KMS-11 (cell line): ENCODE measurements at regions not wholly inside any gene's neighbourhood (a gene's known extent, or its start where the extent isn't known, plus 50 kb on each side); places are given as distances from the start of the nearest gene placed in this dataset.

Source experiments
- H2AFZ ChIP-seq: fragments of 200-600 bp; sonication (generic); 2 replicates; pipeline ENCODE4 v1.6.1; 2016; ENCODE audit warnings: antibody characterized with exemption, mixed run types, low read depth
- H3K27ac ChIP-seq: fragments of 200-600 bp; sonication (generic); 2 replicates; pipeline ENCODE4 v1.6.1; 2016; ENCODE audit warnings: mild to moderate bottlenecking, mixed run types
- H3K27me3 ChIP-seq: fragments of 200-600 bp; sonication (generic); 2 replicates; pipeline ENCODE4 v1.6.1; 2017; ENCODE audit warnings: mild to moderate bottlenecking, low read depth, mixed run types, moderate library complexity; ENCODE audit not compliant: insufficient read depth
- H3K36me3 ChIP-seq: fragments of 200-600 bp; sonication (generic); 2 replicates; pipeline ENCODE4 v1.6.1; 2017; ENCODE audit warnings: mild to moderate bottlenecking, mixed run types; ENCODE audit not compliant: insufficient read depth
- H3K4me1 ChIP-seq: fragments of 200-600 bp; sonication (generic); 2 replicates; pipeline ENCODE4 v1.6.1; 2016; ENCODE audit warnings: mild to moderate bottlenecking, low read depth, mixed run types; ENCODE audit not compliant: poor library complexity, severe bottlenecking
- H3K4me2 ChIP-seq: fragments of 200-600 bp; sonication (generic); 2 replicates; pipeline ENCODE4 v1.7.0; 2016; ENCODE audit warnings: mild to moderate bottlenecking, mixed run types
- H3K4me3 ChIP-seq: fragments of 200-600 bp; sonication (generic); IDR thresholded peaks from 2 replicates; pipeline ENCODE4 v1.6.1; 2017; ENCODE audit warnings: low read depth, low read length, mixed read lengths; ENCODE audit not compliant: insufficient read depth
- H3K79me2 ChIP-seq: fragments of 200-600 bp; sonication (generic); 2 replicates; pipeline ENCODE4 v1.6.1; 2016; ENCODE audit warnings: low read depth, mixed run types; ENCODE audit not compliant: insufficient read depth
- H3K9ac ChIP-seq: fragments of 200-600 bp; sonication (generic); 2 replicates; pipeline ENCODE4 v1.6.1; 2016; ENCODE audit warnings: mild to moderate bottlenecking, mixed run types
- H4K20me1 ChIP-seq: fragments of 200-600 bp; sonication (generic); 2 replicates; pipeline ENCODE4 v1.6.1; 2016; ENCODE audit warnings: mild to moderate bottlenecking, mixed run types; ENCODE audit not compliant: insufficient read depth
- TF ChIP-seq, protein P1 (sequence below): fragments of 200-600 bp; sonication (generic); conservative IDR thresholded peaks from 2 replicates; pipeline ENCODE4 v1.6.1; 2017; ENCODE audit warnings: low read depth, mild to moderate bottlenecking, antibody characterized with exemption, low read length, moderate library complexity, mixed read lengths

DNA sequence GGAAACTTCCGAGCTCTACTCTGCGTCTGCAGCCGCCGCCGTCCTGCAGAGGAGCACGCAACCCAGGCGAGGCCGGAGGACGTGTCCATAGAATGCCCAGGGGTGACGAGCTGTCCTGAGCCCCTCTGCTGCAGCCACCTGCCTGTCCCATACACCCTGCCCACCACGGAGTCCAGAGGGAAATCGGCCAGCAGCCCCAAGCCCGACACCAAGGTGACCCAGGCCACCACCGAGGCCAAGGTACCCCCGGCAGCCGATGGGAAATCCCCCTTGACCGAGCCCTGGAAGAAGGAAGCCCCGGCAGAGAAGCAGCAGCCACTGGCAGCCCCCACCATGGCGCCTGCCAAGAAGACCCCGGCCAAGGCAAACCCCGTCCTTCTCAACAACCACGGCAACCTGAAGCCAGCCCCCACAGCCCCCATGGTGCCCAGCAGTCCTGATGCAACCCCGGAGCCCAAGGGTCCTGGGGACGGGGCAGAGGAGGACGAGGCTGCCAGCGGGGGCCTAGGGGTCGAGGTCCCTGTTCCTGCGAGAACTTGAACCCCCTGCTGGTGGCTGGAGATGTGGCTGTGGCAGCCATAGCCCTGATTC lies 128.7 kb upstream of the C14orf180 start:
- peaks cover 11% of the 10 kb centered on the region; the same call in 1 of the 2 replicates for H3K27me3 ChIP-seq
- no peaks in the 10 kb centered on the region for H3K79me2 ChIP-seq
- H3K4me1 ChIP-seq: no peaks in the 10 kb centered on the region
- no peaks in the 10 kb centered on the region for H3K36me3 ChIP-seq
- H3K4me2 ChIP-seq: no peak overlapping the region
- H2AFZ ChIP-seq: no peak overlapping the region
- TF ChIP-seq, protein P1, sequence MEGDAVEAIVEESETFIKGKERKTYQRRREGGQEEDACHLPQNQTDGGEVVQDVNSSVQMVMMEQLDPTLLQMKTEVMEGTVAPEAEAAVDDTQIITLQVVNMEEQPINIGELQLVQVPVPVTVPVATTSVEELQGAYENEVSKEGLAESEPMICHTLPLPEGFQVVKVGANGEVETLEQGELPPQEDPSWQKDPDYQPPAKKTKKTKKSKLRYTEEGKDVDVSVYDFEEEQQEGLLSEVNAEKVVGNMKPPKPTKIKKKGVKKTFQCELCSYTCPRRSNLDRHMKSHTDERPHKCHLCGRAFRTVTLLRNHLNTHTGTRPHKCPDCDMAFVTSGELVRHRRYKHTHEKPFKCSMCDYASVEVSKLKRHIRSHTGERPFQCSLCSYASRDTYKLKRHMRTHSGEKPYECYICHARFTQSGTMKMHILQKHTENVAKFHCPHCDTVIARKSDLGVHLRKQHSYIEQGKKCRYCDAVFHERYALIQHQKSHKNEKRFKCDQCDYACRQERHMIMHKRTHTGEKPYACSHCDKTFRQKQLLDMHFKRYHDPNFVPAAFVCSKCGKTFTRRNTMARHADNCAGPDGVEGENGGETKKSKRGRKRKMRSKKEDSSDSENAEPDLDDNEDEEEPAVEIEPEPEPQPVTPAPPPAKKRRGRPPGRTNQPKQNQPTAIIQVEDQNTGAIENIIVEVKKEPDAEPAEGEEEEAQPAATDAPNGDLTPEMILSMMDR: no peak
- H3K27ac ChIP-seq: no peak overlapping the region
- H4K20me1 ChIP-seq: no peaks in the 10 kb centered on the region
- H3K4me3 ChIP-seq: no peak overlapping the region
- H3K9ac ChIP-seq: no peak overlapping the region

DNA sequence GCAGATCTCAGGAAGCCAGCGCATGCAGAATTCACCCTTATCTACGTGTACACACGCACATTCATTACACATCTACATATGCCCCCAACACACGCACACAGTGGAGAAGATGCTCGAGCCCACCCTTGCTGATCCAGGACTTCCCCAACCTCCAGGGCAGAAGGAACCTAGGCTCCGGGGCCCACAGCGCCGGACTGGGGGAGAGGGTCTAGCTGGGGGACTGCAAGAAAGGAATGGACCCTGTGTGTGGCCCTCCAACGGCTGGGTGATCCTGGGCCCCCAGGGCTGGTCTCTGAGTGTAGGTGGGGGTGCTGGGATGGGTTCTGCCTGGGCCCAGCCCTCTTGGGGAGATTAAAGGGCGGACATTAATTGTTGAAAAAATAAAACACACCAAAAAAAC lies 128.1 kb upstream of the C14orf180 start:
- Histone ChIP-seq H3K4me3 (no peak overlapping the region), H3K9ac (no peak overlapping the region), H3K4me2 (no peak overlapping the region), H2AFZ (no peak overlapping the region), H3K36me3 (no peaks in the 10 kb centered on the region), H3K27me3 (peaks cover 11% of the 10 kb centered on the region; the same call in 1 of the 2 replicates), H3K79me2 (no peaks in the 10 kb centered on the region), H3K4me1 (no peaks in the 10 kb centered on the region), H3K27ac (no peak overlapping the region), H4K20me1 (no peaks in the 10 kb centered on the region)
- TF ChIP-seq, protein P1: no peak

DNA sequence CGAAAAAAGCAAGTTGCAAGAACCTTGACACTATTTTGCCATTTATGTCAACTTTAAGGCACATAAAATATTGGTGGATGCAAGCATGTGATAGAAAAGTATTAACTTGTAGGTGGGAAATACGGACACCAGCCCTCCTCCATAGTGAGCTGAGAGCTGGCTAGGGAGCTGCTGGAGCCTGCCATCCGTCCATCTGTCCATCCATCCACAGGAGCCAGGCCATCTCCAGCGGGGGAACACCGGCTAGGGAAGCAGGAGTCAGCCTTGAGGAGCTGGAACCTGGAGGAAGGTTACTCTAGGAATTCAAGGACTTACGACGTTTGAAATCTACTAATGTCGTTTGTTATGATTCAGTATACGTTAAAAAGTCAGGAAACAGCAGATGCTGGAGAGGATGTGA lies 120.7 kb upstream of the C14orf180 start:
- Histone ChIP-seq H3K27me3 (peaks cover 4% of the 10 kb centered on the region; the same call in 1 of the 2 replicates), H3K4me1 (no peaks in the 10 kb centered on the region), H3K27ac (no peak overlapping the region), H3K79me2 (no peaks in the 10 kb centered on the region), H3K4me2 (no peak overlapping the region), H2AFZ (no peak overlapping the region), H3K4me3 (no peak overlapping the region), H4K20me1 (no peaks in the 10 kb centered on the region), H3K36me3 (no peaks in the 10 kb centered on the region), H3K9ac (no peak overlapping the region)
- TF ChIP-seq, protein P1: no peak

DNA sequence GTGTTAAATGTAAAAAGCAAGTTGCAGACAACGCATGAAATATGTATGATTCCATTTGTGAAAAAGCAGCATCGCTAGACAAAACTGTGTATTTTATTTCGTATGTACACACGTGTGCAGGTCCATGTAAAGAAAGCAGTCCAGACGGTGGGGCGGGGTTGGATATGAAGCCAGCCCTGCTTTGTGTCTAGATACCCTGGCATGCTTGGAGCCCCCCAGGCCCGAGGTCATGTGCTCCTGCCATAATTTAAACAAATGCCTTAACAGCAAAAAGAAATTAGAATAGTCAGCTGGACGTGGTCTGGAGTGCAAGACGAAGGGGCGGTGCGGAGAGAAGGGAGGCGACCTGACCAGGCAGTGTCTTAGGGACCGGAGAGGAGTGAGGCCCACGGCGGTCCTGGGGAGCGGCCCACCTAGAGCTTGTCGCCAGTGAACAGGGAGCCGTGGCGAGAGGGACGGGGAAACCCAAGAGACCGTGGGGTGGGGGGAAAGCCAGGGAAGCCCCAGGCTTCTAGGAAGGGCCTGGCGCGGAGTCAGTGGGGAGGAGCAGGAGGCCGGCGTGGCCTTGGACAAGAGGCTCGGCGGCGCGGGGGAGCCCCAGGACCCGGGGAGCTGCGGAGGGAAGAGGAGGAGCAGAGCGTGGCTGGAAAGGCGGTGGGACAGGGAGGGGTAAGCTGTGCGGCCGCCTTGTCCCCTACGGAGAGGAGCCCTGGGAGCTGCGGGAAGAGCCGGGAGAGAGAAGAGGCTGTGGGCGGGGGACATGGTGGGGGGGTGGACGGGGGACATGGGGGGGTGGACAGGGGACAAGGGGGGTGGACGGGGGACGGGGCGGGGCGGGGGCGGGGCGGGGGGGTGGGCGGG lies 118.5 kb upstream of the C14orf180 start:
- Histone ChIP-seq H2AFZ (no peak overlapping the region), H3K27me3 (peaks cover 4% of the 10 kb centered on the region; the same call in 1 of the 2 replicates)

More for the DNA sequence above, 118.5 kb upstream of the C14orf180 start:
- Histone ChIP-seq H3K4me2 (no peak overlapping the region), H4K20me1 (no peaks in the 10 kb centered on the region), H3K4me1 (no peaks in the 10 kb centered on the region), H3K36me3 (no peaks in the 10 kb centered on the region), H3K79me2 (no peaks in the 10 kb centered on the region), H3K4me3 (no peak overlapping the region), H3K27ac (no peak overlapping the region), H3K9ac (no peak overlapping the region)
- TF ChIP-seq, protein P1: no peak
